ENCODE measurements at regions not wholly inside any gene's neighbourhood (a gene's known extent, or its start where the extent isn't known, plus 50 kb on each side); places are given as distances from the start of the nearest gene placed in this dataset.

GRCh38 chr5:144004146-144004545 is 166.3 kb downstream of the YIPF5 start:
- Histone ChIP-seq H3K27me3 (replicated peaks; ENCODE audit: insufficient read depth, low read depth, low read length, poor library complexity) (no peaks in the 10 kb centered on the region), H3K4me1 (ENCODE audit: insufficient read depth, low read length, poor library complexity, severe bottlenecking) (no peaks in the 10 kb centered on the region), H3K36me3 (ENCODE audit: insufficient read depth, low read length, poor library complexity, severe bottlenecking) (no peaks in the 10 kb centered on the region), H3K4me3 (ENCODE audit: low read depth, low read length, poor library complexity, severe bottlenecking) (no peak overlapping the region), H3K27ac (ENCODE audit: low read depth, low read length, poor library complexity, severe bottlenecking) (no peak overlapping the region), H3K9me3 (ENCODE audit: low read depth, low read length, poor library complexity, severe bottlenecking) (no peaks in the 10 kb centered on the region)
- no peak for DNase-seq (ENCODE audit: low spot score)
- TF ChIP-seq EZH2 (IDR thresholded peaks at IDR 0.05; ENCODE audit: borderline replicate concordance, low read depth, low read length, poor library complexity, severe bottlenecking), result no peak
- no peak for TF ChIP-seq CTCF (conservative IDR thresholded peaks at IDR 0.05; ENCODE audit: low read depth, low read length)
- intact Hi-C loops (cut with micrococcal nuclease; ENCODE audit: unreplicated experiment), result no loop called here
- no TSS peak for BruUV-seq (replicated peaks)
- CTCF ChIA-PET, result no interaction called here
- POLR2A ChIA-PET (ENCODE audit: low non-redundant PET), result no interaction called here

- no peaks in the 10 kb centered on the region for H3K9me3 ChIP-seq (ENCODE audit: low read depth, low read length, poor library complexity, severe bottlenecking)
- H3K36me3 ChIP-seq (ENCODE audit: insufficient read depth, low read length, poor library complexity, severe bottlenecking), result no peaks in the 10 kb centered on the region
- CTCF ChIA-PET, result no interaction called here
- POLR2A ChIA-PET (ENCODE audit: low non-redundant PET), result no interaction called here
- no peak for DNase-seq (ENCODE audit: low spot score)
- TF ChIP-seq CTCF (conservative IDR thresholded peaks at IDR 0.05; ENCODE audit: low read depth, low read length) (no peak), EZH2 (IDR thresholded peaks at IDR 0.05; ENCODE audit: borderline replicate concordance, low read depth, low read length, poor library complexity, severe bottlenecking) (no peak)
- H3K27ac ChIP-seq (ENCODE audit: low read depth, low read length, poor library complexity, severe bottlenecking), result no peak overlapping the region
- no peak overlapping the region for H3K4me3 ChIP-seq (ENCODE audit: low read depth, low read length, poor library complexity, severe bottlenecking)
- intact Hi-C loops (cut with micrococcal nuclease; ENCODE audit: unreplicated experiment), result no loop called here
- H3K27me3 ChIP-seq (replicated peaks; ENCODE audit: insufficient read depth, low read depth, low read length, poor library complexity), result no peaks in the 10 kb centered on the region
- no peaks in the 10 kb centered on the region for H3K4me1 ChIP-seq (ENCODE audit: insufficient read depth, low read length, poor library complexity, severe bottlenecking)
- BruUV-seq (replicated peaks), result no TSS peak
Measured at GRCh38 chr5:144004751-144005150, 165.7 kb downstream of the YIPF5 start.

GRCh38 chr5:144009116-144009515 is 161.3 kb downstream of the YIPF5 start:
- TF ChIP-seq EZH2 (IDR thresholded peaks at IDR 0.05; ENCODE audit: borderline replicate concordance, low read depth, low read length, poor library complexity, severe bottlenecking) (no peak), CTCF (conservative IDR thresholded peaks at IDR 0.05; ENCODE audit: low read depth, low read length) (no peak)
- no TSS peak for BruUV-seq (replicated peaks)
- Histone ChIP-seq H3K4me1 (ENCODE audit: insufficient read depth, low read length, poor library complexity, severe bottlenecking) (no peaks in the 10 kb centered on the region), H3K27ac (ENCODE audit: low read depth, low read length, poor library complexity, severe bottlenecking) (no peak overlapping the region), H3K4me3 (ENCODE audit: low read depth, low read length, poor library complexity, severe bottlenecking) (no peak overlapping the region), H3K27me3 (replicated peaks; ENCODE audit: insufficient read depth, low read depth, low read length, poor library complexity) (no peaks in the 10 kb centered on the region), H3K36me3 (ENCODE audit: insufficient read depth, low read length, poor library complexity, severe bottlenecking) (no peaks in the 10 kb centered on the region), H3K9me3 (ENCODE audit: low read depth, low read length, poor library complexity, severe bottlenecking) (peaks cover 10% of the 10 kb centered on the region)
- no peak for DNase-seq (ENCODE audit: low spot score)
- ChIA-PET CTCF (no interaction called here), POLR2A (ENCODE audit: low non-redundant PET) (interaction anchor here (0.7 kb wide), 1 partner anchor 894 kb away, joined by 3 read pairs; no protein-coding TSS in a partner anchor)
- intact Hi-C loops (cut with micrococcal nuclease; ENCODE audit: unreplicated experiment), result no loop called here
